ENCODE measurements at regions not wholly inside any gene's neighbourhood (a gene's known extent, or its start where the extent isn't known, plus 50 kb on each side); places are given as distances from the start of the nearest gene placed in this dataset.

DNA sequence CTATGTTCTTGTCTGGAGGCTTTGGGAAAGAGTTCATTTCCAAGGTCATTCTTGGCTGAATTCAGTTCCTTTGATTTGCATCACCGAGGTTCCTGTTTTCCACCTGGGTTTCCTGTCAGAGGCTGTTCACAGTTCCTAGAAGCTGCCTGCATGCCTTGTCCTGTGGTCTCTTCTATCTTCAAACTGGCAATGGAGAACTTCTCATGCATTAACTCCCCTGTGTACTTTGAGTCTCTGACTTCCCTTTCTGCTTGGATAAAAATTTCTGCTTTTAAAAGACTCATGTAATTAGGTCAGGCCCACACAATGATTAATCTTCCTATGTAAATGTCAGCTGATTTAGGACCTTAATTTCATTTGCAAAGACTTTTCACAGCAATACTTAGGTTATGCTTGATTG lies 499.3 kb upstream of the FANCL start:
- TF ChIP-seq SUZ12 (IDR thresholded peaks at IDR 0.05; ENCODE audit: extremely low read depth, insufficient read depth, insufficient read length) = no peak
- no peak for TF ChIP-seq YY1 (IDR thresholded peaks at IDR 0.05; ENCODE audit: insufficient read depth, insufficient read length)
- no peak for TF ChIP-seq ZNF274 (IDR thresholded peaks at IDR 0.05; ENCODE audit: low read depth, low read length)
- H3K4me3 ChIP-seq (ENCODE audit: insufficient read length, low read depth) = no peak overlapping the region
- H3K36me3 ChIP-seq (ENCODE audit: insufficient read depth, insufficient read length, low read length) = no peaks in the 10 kb centered on the region
- H3K4me1 ChIP-seq (ENCODE audit: insufficient read depth, insufficient read length) = no peaks in the 10 kb centered on the region
- H3K9me3 ChIP-seq (ENCODE audit: insufficient read depth, low read length) = no peaks in the 10 kb centered on the region
- no peaks in the 10 kb centered on the region for H3K27me3 ChIP-seq (ENCODE audit: insufficient read depth, insufficient read length)
- H3K9ac ChIP-seq (ENCODE audit: insufficient read length, low read depth) = no peak overlapping the region
- no peak for DNase-seq (ENCODE audit: low read depth, low spot score)

DNA sequence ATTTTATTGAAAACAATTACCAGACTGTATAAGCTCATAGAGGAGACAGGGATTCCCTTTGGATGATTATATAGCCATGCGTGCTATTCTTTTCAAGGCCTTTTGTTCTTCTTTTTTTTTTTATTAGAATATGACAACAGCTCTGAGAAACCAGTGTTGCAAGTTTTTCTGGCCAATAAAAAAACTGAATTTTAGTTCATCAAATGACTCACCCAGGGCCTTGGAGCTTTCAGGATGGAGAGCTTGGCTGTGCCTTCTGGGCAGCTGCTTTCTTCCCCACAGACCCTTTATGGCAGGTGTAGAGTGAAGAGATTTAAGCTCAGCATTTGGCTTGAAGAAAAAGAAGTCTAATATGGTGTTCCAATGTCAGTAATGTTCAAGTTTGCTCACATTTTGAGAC lies 497.9 kb upstream of the FANCL start:
- no peak overlapping the region for H3K9ac ChIP-seq (ENCODE audit: insufficient read length, low read depth)
- no peak overlapping the region for H3K4me3 ChIP-seq (ENCODE audit: insufficient read length, low read depth)
- TF ChIP-seq YY1 (IDR thresholded peaks at IDR 0.05; ENCODE audit: insufficient read depth, insufficient read length) (no peak), ZNF274 (IDR thresholded peaks at IDR 0.05; ENCODE audit: low read depth, low read length) (no peak), SUZ12 (IDR thresholded peaks at IDR 0.05; ENCODE audit: extremely low read depth, insufficient read depth, insufficient read length) (no peak)
- H3K4me1 ChIP-seq (ENCODE audit: insufficient read depth, insufficient read length) = no peaks in the 10 kb centered on the region
- no peaks in the 10 kb centered on the region for H3K9me3 ChIP-seq (ENCODE audit: insufficient read depth, low read length)
- no peaks in the 10 kb centered on the region for H3K27me3 ChIP-seq (ENCODE audit: insufficient read depth, insufficient read length)
- DNase-seq (ENCODE audit: low read depth, low spot score) = no peak
- H3K36me3 ChIP-seq (ENCODE audit: insufficient read depth, insufficient read length, low read length) = no peaks in the 10 kb centered on the region

GRCh38 chr2:58734365-58734764 lies 493.2 kb upstream of the FANCL start:
- no peaks in the 10 kb centered on the region for H3K36me3 ChIP-seq (ENCODE audit: insufficient read depth, insufficient read length, low read length)
- no peak overlapping the region for H3K9ac ChIP-seq (ENCODE audit: insufficient read length, low read depth)
- H3K27me3 ChIP-seq (ENCODE audit: insufficient read depth, insufficient read length) = no peaks in the 10 kb centered on the region

DNA sequence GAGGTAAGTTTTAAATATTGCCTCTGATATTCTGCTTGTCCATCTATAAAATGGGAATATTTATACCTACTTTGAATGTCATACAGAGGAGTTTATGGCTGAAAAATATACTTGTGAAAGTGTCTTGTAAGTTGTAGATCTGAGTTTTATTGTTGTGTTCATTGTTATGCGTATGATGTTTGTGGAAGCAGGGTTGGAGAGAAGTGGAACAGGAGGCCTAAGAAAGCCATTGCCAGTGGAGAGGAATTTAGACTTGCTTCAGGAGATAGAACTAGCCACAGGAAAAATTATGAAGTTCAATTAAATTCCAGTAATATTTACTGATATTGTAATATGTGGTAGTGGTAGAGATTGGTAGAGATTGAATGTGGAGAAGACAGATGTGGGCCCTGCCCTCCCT lies 491.9 kb upstream of the FANCL start:
- H3K27me3 ChIP-seq (ENCODE audit: insufficient read depth, insufficient read length) = no peaks in the 10 kb centered on the region
- DNase-seq (ENCODE audit: low read depth, low spot score) = no peak
- no peak overlapping the region for H3K9ac ChIP-seq (ENCODE audit: insufficient read length, low read depth)
- H3K4me1 ChIP-seq (ENCODE audit: insufficient read depth, insufficient read length) = no peaks in the 10 kb centered on the region
- no peaks in the 10 kb centered on the region for H3K9me3 ChIP-seq (ENCODE audit: insufficient read depth, low read length)
- no peak for TF ChIP-seq ZNF274 (IDR thresholded peaks at IDR 0.05; ENCODE audit: low read depth, low read length)
- no peak for TF ChIP-seq YY1 (IDR thresholded peaks at IDR 0.05; ENCODE audit: insufficient read depth, insufficient read length)
- TF ChIP-seq SUZ12 (IDR thresholded peaks at IDR 0.05; ENCODE audit: extremely low read depth, insufficient read depth, insufficient read length) = no peak
- H3K36me3 ChIP-seq (ENCODE audit: insufficient read depth, insufficient read length, low read length) = no peaks in the 10 kb centered on the region
- no peak overlapping the region for H3K4me3 ChIP-seq (ENCODE audit: insufficient read length, low read depth)

More at GRCh38 chr2:58734365-58734764, 493.2 kb upstream of the FANCL start:
- Histone ChIP-seq H3K4me3 (ENCODE audit: insufficient read length, low read depth) (no peak overlapping the region), H3K4me1 (ENCODE audit: insufficient read depth, insufficient read length) (no peaks in the 10 kb centered on the region), H3K9me3 (ENCODE audit: insufficient read depth, low read length) (no peaks in the 10 kb centered on the region)
- TF ChIP-seq ZNF274 (IDR thresholded peaks at IDR 0.05; ENCODE audit: low read depth, low read length) (no peak), SUZ12 (IDR thresholded peaks at IDR 0.05; ENCODE audit: extremely low read depth, insufficient read depth, insufficient read length) (no peak), YY1 (IDR thresholded peaks at IDR 0.05; ENCODE audit: insufficient read depth, insufficient read length) (no peak)
- no peak for DNase-seq (ENCODE audit: low read depth, low spot score)

GRCh38 chr2:58731488-58731869 lies 490.4 kb upstream of the FANCL start:
- Histone ChIP-seq H3K4me1 (ENCODE audit: insufficient read depth, insufficient read length) (no peaks in the 10 kb centered on the region), H3K36me3 (ENCODE audit: insufficient read depth, insufficient read length, low read length) (no peaks in the 10 kb centered on the region), H3K9ac (ENCODE audit: insufficient read length, low read depth) (no peak overlapping the region), H3K4me3 (ENCODE audit: insufficient read length, low read depth) (no peak overlapping the region), H3K9me3 (ENCODE audit: insufficient read depth, low read length) (no peaks in the 10 kb centered on the region), H3K27me3 (ENCODE audit: insufficient read depth, insufficient read length) (no peaks in the 10 kb centered on the region)
- TF ChIP-seq ZNF274 (IDR thresholded peaks at IDR 0.05; ENCODE audit: low read depth, low read length) (no peak), YY1 (IDR thresholded peaks at IDR 0.05; ENCODE audit: insufficient read depth, insufficient read length) (no peak), SUZ12 (IDR thresholded peaks at IDR 0.05; ENCODE audit: extremely low read depth, insufficient read depth, insufficient read length) (no peak)
- no peak for DNase-seq (ENCODE audit: low read depth, low spot score)

DNA sequence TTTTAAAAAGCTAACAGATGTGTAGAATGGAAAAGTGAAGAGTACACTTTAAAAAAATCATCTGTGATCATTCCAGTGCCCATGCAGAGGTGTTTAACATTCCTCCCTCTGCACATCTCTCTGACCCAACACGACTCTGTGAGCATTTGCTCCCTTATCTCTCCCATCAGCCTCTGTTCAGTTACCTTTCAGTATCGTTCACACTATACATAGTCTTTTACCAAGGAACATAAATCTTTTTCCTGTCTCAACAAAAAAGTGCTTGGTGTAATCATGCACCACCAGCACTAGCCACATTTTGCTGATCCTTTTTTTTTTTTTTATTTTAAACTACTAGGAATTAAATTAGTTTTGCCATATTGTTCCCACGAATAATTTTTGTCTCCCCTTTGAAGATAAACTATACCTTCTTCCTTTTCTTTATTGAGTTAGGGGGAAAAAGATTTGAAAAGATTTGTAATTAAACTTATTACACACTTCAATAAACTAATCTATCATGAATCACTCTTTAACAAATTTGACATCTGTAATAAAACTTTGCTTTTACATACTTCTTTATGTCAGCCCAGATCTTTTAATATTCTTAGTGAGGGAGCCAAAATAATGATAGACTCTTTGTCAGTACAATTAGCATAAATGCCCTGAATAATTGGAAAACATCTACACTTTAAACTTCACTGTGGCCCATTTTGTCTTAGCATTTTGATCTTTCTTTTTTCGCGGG lies 489.8 kb upstream of the FANCL start:
- H3K9ac ChIP-seq (ENCODE audit: insufficient read length, low read depth) = no peak overlapping the region
- DNase-seq (ENCODE audit: low read depth, low spot score) = no peak
- H3K4me1 ChIP-seq (ENCODE audit: insufficient read depth, insufficient read length) = no peaks in the 10 kb centered on the region
- H3K4me3 ChIP-seq (ENCODE audit: insufficient read length, low read depth) = no peak overlapping the region
- H3K27me3 ChIP-seq (ENCODE audit: insufficient read depth, insufficient read length) = no peaks in the 10 kb centered on the region
- TF ChIP-seq YY1 (IDR thresholded peaks at IDR 0.05; ENCODE audit: insufficient read depth, insufficient read length) = no peak
- TF ChIP-seq SUZ12 (IDR thresholded peaks at IDR 0.05; ENCODE audit: extremely low read depth, insufficient read depth, insufficient read length) = no peak
- no peak for TF ChIP-seq ZNF274 (IDR thresholded peaks at IDR 0.05; ENCODE audit: low read depth, low read length)
- H3K9me3 ChIP-seq (ENCODE audit: insufficient read depth, low read length) = no peaks in the 10 kb centered on the region
- H3K36me3 ChIP-seq (ENCODE audit: insufficient read depth, insufficient read length, low read length) = no peaks in the 10 kb centered on the region

DNA sequence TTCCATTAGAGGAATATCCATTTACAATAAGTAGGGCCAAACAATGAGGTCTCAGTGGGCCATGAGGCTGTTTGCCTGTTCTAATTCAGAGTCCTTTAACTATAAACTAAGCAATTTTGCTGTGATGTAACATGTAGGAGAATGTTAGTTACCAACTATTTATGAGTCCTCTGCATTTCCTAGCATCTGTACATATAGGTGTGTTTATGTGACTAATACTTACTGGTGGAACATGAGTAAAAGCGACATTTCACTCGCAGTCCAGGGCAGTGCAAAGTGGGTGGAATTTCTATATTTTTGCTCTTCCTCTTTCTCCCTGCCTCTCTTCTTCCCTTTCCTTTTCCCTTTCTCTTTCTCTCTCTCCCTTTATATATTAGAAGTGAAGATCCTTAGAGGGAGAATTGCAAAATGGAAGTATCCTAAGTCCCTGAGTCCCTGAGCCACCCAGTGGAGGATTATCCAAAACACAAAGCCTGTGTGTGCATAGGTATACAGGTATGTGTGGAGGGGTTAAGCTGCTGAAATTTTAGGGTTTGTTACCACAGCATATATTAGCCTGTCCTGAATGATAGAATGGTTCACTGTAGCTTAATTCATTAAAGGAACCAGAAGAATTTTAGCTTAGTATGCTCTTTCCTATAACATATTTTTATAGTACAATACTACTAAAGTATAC lies 487.0 kb upstream of the FANCL start:
- no peak for TF ChIP-seq YY1 (IDR thresholded peaks at IDR 0.05; ENCODE audit: insufficient read depth, insufficient read length)
- no peak for TF ChIP-seq SUZ12 (IDR thresholded peaks at IDR 0.05; ENCODE audit: extremely low read depth, insufficient read depth, insufficient read length)
- TF ChIP-seq ZNF274 (IDR thresholded peaks at IDR 0.05; ENCODE audit: low read depth, low read length) = no peak
- Histone ChIP-seq H3K27me3 (ENCODE audit: insufficient read depth, insufficient read length) (no peaks in the 10 kb centered on the region), H3K4me1 (ENCODE audit: insufficient read depth, insufficient read length) (no peaks in the 10 kb centered on the region), H3K4me3 (ENCODE audit: insufficient read length, low read depth) (no peak overlapping the region), H3K9ac (ENCODE audit: insufficient read length, low read depth) (no peak overlapping the region), H3K9me3 (ENCODE audit: insufficient read depth, low read length) (no peaks in the 10 kb centered on the region), H3K36me3 (ENCODE audit: insufficient read depth, insufficient read length, low read length) (no peaks in the 10 kb centered on the region)
- DNase-seq (ENCODE audit: low read depth, low spot score) = no peak
